HG03442 (cell line): ENCODE measurements at regions not wholly inside any gene's neighbourhood (a gene's known extent, or its start where the extent isn't known, plus 50 kb on each side); places are given as distances from the start of the nearest gene placed in this dataset.
"Not testable (repeated sequence)": the region's sequence is repeated elsewhere in the genome, so short reads cannot be mapped to it uniquely, and the experiment has no call there.

Source experiments
- ATAC-seq: cut with Tn5 transposase; IDR thresholded peaks from one replicate; pipeline ENCODE4 v1.9.1; 2021; ENCODE audit warnings: mild to moderate bottlenecking, moderate library complexity; ENCODE audit not compliant: unreplicated experiment

DNA sequence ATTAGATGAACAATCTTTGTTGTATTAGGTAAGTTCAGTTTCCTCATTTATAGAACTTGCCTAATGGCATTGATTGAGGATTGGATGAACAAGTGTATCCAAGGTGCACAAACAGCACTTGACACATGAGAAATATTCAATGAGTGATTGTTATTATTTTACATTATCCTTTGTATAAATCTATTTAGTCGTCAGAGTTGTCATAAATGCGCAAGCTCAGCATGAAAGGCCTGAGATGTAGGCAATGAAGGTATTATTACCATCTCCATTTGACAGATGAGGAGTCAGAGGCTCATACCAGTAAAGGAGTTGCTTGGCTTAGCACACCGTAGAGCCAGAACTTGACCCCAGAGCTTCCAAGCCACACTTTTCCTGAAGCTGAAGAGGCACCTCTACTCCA, 291.4 kb downstream of the C1D start:
- ATAC-seq: no peak

DNA sequence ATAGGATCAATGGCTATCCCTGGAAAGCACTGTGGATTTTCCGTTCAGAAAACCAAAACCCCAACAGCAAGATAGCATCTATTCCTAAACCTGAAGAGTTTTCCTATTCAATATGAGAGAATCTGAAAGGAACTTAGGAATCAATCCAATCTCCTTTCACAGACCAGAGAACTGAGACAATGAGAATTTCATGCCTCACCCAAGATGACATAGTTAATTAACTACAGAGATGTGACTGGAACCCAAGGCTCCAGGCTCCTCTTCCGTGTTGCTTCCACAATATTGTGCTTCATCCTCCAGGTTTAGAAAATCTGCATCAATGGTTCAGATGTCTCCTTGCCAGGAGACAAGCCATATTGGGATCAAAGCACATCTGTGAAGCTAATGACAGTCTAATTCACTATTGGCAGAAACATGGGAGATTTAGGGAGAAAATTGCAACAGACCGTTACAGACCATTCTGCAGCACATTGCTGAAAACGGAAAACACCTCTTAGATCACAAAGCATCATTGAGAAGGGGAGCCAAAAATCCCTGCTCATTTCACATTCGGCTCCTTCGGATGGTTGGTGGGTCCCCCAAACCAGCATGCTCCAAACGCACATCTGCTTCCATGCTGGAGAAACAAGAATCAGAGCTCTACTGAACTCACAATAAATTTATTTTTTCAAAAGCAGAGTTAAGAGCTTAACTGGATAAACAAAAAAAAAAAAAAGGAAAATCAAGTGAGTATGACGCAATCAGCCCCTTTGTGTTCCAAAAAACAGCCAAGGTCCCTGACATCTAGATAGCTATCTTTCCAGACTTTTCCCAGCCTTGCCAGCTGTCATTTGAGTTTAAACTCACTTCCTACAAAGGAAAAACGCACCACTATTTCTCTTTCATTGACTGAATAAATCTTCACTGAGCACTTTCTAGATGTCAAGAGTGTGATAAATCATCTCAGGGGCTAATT, 290.3 kb downstream of the C1D start:
- no peak for ATAC-seq

DNA sequence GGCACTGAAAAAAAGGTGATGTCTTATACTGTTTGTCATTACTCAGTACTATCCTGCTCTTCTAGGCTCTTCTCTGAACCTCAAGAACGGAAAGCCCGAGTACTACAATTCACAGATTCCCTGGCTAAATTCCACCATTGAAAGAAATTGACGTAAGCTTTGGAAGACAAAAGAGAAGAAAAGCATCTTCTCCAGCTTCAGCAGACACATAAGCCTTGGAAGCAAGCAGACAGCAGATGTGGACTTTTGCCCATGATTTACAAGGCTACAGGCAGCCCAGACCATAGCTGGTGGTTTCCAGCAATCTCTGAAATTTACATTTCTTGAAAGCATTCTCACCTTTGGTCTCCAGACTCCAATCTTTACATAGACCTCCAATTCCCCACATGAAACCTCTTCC, 289.0 kb downstream of the C1D start:
- no peak for ATAC-seq

DNA sequence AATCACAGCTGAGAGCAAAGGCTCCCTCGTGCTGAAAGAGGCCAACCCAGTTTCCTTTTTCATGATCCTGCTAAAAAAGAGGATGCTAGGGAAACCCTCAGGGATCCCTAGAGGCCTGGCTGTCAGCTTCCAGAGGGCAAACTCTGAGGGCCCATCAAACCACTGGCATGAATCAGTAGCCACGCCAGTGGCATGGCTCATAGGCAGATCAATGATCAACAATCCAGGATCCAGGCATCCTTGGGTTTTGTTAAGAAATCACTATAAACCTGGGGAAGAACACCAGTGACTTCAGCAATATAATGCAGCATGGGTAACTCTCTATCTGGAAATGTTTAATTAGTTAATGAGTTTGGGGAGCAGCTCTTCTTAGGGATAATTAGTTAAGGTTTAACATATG, 286.5 kb downstream of the C1D start:
- no peak for ATAC-seq

DNA sequence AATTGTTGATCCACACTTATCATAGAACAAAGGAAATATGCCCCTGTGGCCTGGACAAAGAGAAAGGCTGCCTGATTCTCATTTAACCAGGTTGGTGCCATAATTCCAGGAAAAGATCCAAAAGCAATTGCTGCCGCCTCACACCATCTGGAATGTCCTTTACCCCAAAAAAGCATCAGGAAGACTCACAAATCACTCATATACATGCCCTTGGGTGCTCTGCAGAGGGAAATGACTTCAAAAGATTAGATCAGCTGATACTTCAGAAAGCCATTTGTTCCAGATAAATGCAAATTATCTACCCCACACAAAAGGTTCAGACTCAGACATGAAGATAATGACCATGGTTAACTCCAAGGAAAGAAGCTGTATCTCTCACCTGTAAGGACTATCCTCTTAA, 285.8 kb downstream of the C1D start:
- ATAC-seq: no peak

DNA sequence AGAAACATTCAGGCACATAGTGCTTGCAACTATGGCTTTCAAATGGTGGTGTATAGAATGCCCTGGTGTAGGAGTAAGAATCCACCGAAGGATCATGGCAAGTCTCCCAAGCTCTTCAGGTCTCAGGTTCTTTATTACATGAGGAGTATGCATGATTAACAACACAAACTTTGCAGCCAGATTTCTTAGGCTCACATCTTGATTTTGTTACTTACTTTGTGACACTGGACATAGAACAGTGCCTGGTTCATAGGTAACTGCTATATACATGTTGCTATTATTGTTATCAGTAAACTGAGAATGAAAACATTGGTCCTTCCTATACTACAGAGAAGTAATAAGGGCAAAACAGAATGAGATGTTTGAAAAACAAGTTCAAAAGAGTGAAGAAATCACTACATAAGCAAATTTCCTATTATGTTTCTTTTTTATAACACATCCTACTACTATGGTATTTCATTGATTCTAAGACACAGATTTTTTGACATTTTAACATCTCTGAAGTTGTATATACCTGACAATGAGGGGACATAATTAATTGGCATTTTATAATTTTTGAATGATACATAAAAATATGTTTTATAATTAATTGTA, 284.9 kb downstream of the C1D start:
- ATAC-seq: no peak

DNA sequence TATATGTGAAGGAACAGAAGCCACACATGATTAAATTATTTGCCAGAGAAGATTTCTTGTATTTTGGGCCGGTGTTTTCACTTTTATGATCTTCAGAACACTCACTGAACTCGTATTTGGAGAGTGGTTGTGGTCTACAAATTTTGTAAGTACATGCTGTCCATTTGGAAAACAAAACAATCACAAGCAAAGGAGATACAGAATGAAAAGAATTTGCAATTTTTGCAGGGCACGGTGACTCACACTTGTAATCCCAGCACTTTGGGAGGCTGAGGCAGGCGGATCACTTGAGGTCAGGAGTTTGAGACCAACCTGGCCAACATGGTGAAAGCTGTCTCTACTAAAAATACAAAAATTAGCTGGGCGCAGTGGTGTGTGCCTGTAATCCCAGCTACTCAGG, 282.0 kb downstream of the C1D start:
- not testable (repeated sequence) for ATAC-seq

DNA sequence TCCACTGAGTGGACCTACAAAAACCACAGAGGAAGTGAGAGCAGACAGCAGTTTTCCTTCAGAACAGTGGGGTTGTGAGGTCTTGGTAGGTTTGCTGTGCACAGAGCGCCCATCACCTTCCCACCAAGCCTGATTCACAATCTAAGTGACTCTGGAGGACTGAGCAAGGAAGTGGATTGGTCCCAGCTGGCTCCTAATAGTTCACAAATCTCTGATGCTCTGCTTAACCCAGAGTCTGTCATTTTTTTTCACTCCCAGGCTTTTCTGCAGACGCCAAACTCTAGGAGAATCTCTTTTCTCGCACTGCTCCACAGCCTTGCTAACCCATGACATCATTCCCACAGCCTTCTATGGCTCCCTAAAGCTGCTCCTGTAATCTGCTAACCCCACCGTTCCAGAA, 280.4 kb downstream of the C1D start:
- ATAC-seq: no peak

DNA sequence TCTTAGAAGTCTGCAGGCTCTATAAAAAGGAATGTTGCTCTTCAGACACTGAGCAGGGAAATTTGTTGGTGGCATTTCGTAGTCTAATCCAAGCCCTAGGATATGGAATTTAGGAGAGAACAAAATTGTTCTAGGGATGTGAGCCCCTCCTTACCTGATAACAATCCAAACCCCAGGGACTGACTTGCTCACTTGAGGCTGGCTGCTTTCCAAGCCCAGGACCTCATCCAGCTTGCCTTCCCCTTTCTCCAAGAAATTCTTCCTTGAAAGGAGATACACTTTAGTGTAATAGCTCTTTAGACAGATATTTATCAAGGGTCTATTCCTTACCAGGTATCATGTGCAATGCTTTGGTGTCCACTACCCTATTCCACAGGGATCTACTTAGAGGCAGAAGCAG, 279.8 kb downstream of the C1D start:
- ATAC-seq: no peak

DNA sequence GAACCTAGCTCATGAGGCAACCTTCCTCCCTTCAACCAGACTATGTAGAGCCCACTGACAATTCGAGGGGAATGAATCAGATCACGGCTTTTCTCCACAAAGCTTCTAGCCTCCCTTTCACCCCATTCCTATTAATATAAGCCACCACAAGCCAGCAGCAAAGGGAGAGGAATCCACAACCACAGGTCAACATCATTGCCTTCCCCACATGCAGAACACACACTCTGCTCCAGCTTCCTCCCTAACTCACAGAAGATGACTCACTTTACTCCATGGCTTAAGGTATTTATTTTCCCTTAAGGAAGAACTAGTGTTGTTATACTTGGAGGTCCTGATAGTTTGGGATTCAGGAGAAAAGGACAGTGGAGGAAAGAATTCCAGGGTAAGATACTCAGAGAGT, 272.2 kb downstream of the C1D start:
- no peak for ATAC-seq

DNA sequence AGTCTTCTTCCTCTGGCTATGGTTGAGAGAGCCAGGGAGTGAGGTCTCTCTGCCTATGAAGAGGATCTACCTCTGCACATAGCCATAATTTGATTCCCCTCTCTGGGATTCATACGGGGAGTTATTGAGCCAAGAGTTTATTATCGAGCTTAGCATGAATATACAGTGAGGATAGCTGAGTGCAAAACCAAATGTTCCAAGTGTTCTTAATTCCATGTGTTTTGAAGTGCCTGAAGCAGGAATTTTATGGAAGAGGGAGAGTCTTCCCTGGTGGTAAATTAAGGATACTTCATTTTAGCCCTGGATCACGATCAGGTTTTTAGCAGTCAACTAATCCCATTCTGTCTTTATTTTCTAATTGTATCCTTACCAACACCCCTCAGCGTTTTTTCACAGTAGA, 270.6 kb downstream of the C1D start:
- no peak for ATAC-seq

DNA sequence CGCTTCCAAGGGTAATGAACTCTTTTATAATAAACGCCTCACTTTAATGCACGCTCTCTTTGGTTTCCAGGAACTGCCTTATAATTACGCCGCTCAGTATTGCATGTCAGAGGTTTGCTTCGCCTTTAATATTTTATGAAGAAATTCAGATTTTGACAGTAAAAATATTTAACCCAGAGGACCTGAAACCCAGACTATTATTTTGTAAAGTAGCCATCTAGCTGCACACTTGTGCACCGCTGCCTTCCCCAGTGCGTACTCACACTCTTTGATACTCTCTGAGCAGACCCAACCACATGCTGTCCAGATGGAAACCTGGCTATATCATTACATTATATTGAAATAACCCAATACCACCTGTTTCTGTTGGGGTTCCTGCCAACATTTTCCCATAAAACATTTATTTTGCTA, 270.1 kb downstream of the C1D start:
- no peak for ATAC-seq

DNA sequence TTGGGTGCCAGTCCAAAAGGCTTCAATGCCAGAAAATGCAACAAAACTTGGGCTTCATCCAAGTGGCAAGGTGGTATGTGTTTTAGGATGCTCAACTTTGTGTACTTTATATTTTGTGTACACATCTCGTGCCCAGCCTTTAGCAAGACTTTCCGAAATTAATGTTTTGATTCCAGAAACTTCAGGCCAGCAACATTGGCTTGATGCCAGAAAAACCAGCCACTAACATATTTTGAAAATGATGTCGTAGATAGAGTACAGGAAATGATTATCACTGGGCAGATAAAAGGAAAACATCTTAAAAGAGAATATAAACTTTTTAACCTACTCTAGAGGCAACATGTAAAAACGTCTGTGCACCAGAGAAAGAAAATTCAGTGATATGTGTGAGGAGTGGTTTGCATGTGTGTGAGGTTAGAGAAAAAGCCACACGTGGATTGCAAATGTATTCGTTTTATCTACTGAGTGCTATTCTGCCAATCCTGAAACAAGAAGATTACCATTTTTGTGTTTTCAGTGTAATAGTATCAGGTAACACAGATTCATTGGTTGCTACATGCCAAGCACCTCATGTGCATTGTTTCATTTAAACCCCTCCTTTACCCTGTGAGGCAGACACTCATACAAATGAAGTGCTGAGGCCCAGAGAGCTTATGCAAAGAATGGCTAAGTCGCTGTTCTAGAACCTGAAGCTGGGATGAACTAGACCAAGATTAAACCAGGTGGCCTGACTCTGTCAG, 264.8 kb downstream of the C1D start:
- no peak for ATAC-seq

DNA sequence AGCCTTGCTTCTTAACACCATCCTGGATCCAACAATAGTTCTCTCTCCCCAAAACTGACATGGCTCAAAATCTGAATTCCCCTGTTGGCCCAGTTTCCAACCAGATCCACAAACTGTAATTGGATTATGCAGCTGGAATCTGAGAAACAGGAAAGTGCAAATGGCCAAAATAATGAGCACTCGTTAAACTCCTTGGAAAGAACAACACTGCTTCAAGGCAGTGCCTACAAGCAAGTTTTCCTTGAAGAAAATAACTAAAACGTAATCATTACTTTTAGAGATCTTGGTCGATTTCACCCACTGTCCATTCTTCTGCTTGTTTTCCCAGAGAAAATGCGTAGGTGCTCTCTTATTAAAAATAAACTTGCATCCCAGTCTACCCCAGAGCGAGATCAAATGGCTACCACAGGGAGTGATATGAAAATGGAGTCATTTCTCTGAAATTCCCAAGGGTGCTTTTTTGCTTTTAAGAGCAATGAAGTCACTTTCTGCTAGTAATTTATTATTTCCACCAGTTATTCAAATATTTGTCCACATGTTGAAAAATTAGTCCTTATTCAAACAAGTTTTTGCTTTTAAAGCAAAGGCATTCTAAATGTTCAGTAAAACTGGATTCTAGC, 264.2 kb downstream of the C1D start:
- ATAC-seq: no peak

DNA sequence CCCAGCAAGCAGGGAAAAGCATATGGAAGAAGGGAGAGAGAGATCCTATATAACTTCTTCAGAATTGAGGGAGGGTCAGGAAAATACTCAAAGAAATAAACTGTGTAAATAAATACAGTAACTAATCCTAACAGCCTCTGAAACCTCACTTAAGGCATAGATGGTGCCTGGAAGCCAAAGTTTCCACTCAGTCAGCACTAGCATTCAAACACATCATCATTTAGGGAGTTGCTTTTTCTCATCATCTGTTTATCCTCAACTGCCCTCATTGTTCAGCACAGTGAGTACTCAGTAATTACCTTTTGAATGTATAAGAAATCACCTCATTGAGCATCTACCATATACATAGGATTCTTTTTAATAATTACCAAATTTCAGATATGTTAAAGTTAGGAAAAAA, 262.9 kb downstream of the C1D start:
- ATAC-seq: no peak

DNA sequence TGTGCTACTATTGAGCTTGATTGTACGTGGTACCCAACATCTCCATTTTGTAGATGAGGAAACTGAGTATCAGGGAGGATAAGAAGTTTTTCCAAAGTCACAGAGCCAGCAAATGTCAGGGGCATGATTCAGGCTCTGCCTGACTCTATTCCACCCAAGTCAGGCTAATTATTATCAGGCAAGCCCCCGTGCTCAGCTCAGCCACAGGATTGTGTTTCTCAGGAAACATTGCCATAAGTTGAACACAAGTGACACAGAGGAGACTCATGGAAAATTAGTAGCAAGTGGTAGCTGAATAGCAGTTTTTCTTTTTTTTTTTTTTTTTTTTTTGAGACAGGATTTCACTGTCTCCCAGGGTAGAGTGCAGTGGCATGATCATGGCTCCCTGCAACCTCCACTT, 260.5 kb downstream of the C1D start:
- no peak for ATAC-seq

DNA sequence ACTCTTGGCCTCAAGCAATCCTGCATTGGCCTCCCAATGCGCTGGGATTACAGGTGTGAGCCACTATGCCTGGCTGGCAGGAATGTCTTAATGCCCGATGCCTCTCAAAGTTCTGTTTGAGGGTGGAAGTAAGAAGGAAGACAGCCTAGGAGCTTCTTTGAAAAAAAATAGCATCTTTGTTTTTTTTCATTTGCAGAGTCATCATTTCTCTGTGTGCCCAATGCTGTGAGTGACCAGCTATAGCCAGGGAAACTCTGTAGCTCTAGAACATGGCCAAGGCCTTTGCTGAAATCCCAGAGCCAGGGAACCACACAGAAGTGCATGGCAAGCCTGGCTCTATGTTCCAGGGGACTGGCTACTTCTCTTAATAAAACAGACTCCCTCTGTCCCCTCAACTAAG, 260.0 kb downstream of the C1D start:
- no peak for ATAC-seq

DNA sequence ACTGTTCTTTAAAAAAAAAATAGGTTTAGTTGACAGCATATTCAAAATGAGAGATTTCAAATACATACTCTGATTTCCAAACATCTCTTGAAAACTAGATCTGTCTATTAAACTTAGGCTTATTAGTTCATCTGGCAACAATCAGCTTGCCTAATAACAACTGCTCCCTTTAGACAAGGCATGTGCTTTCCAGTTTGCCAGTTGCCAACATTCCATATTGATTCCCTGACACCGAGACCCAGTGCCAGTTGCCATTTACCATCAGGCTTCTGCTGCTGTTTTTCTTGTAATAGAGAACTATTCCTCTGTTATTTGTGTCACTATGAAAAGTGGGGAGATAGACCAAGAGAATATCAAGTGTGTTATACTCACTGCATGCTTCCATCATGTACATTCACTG, 256.0 kb downstream of the C1D start:
- ATAC-seq: no peak

DNA sequence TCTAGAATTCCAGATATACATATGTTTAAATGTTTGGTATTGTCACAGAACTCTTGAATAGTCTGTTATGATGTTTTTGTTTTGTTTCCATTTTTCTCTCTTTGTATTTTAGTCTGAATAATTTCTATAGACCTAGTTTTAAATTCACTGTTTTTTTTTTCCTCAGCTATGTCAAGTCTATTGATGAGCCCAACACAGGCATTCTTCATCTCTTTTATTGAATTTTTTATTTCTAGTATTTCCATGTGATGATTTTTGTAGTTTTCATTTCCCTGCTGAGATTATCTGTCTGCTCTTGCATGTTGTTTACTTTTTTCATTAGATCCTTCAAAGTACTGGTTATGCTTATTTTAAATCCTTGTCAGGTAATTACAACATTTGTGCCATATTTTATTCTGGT, 254.7 kb downstream of the C1D start:
- ATAC-seq: no peak

DNA sequence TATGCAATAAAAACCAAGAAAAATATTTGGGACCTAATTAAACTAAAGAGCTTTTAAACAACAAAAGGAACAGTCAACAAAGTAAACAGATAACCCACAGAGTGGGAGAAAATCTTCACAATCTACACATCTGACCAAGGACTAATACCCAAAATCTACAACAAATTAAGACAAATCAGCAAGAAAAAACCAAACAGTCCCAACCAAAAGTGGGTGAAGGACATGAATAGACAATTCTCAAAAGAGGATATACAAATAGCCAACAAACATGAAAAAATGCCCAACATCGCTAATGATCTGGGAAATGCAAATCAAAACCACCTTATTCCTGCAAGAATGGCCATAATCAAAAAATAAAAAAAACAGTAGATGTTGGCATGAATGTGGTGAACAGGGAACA, 250.1 kb downstream of the C1D start:
- ATAC-seq: no peak

DNA sequence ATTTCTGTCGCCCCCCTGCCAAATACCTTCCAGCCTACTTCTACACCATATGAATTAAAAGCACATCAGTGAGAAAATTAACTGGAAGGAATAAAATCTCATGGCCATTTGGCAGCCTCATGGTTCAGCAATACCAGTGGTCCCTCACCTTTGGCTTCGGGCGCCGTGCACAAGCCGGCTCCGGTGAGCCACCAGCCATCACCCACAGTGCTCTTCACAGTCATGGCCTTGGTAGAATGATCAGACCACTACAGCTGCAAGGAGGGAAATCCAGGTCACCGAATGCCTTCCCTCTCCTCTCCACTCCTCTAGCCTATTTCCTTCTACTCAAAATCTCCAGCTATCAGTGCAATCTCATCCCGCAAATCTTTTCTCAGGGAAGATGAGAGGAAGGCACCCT, 239.1 kb downstream of the C1D start:
- no peak for ATAC-seq
